PC-3 (cell line): ENCODE measurements at regions not wholly inside any gene's neighbourhood (a gene's known extent, or its start where the extent isn't known, plus 50 kb on each side); places are given as distances from the start of the nearest gene placed in this dataset.

Experiments used
- ATAC-seq: fragments of 200-7000 bp; cut with Tn5 transposase; 2 replicates; pipeline ENCODE4 v1.9.1; 2020; ENCODE audit warnings: mild to moderate bottlenecking, moderate library complexity
- BruUV-seq: library from RNA; stranded (reverse); fragments of 400-500 nt; replicated peaks from 2 replicates; lab custom pipeline; 2021; lab: Mats Ljungman, UMichigan
- CTCF ChIA-PET: fragments of 300-600 bp; sonication (Branson Sonifier 250); formaldehyde crosslinking; loops from one replicate; lab custom pipeline; 2022; ENCODE audit warnings: antibody characterized with exemption; lab: Charles Lee
- POLR2A ChIA-PET: fragments of 300-600 bp; sonication (Branson Sonifier 250); formaldehyde crosslinking; loops from one replicate; lab custom pipeline; 2022; ENCODE audit warnings: antibody characterized with exemption; ENCODE audit not compliant: unreplicated experiment; lab: Charles Lee
- DNase-seq: peaks from one replicate; pipeline ENCODE4 v3.0.0-alpha.2; 2015
- H2AFZ ChIP-seq: fragments of 300-600 bp; sonication (generic); 2 replicates; pipeline ENCODE4 v1.6.0; 2016; ENCODE audit warnings: antibody characterized with exemption, low read length
- H3F3A ChIP-seq: fragments of 300-600 bp; sonication (generic); one replicate; pipeline ENCODE4 v1.6.0; 2017; ENCODE audit warnings: antibody characterized with exemption, low read length, control low read depth, mild to moderate bottlenecking; ENCODE audit not compliant: unreplicated experiment
- H3K27ac ChIP-seq: fragments of 300-600 bp; sonication (generic); 2 replicates; pipeline ENCODE4 v1.5.1; 2016; ENCODE audit warnings: mild to moderate bottlenecking, low read length
- H3K27me3 ChIP-seq: fragments of 300-600 bp; sonication (generic); 2 replicates; pipeline ENCODE4 v1.6.1; 2016; ENCODE audit warnings: low read length, mixed read lengths
- H3K36me3 ChIP-seq: fragments of 300-600 bp; sonication (generic); 2 replicates; pipeline ENCODE4 v1.6.1; 2016; ENCODE audit warnings: low read depth, mixed run types, low read length, mixed read lengths
- H3K4me1 ChIP-seq: fragments of 300-600 bp; sonication (generic); 2 replicates; pipeline ENCODE4 v1.5.1; 2016; ENCODE audit warnings: low read length; ENCODE audit not compliant: insufficient read depth
- H3K4me2 ChIP-seq: fragments of 300-600 bp; sonication (generic); 2 replicates; pipeline ENCODE4 v1.6.0; 2016; ENCODE audit warnings: low read length
- H3K4me3 ChIP-seq: fragments of 300-600 bp; sonication (generic); 2 replicates; pipeline ENCODE4 v1.5.1; 2016; ENCODE audit warnings: mild to moderate bottlenecking, low read length, mixed read lengths
- H3K79me2 ChIP-seq: fragments of 300-600 bp; sonication (generic); 2 replicates; pipeline ENCODE4 v1.6.1; 2017; ENCODE audit warnings: low read length, mixed read lengths
- H3K9ac ChIP-seq: fragments of 300-600 bp; sonication (generic); 2 replicates; pipeline ENCODE4 v1.6.0; 2016; ENCODE audit warnings: mild to moderate bottlenecking, low read length
- H3K9me2 ChIP-seq: fragments of 300-600 bp; sonication (generic); replicated peaks from 2 replicates; pipeline ENCODE4 v1.6.1; 2016; ENCODE audit warnings: mixed run types, low read length, mixed read lengths
- H3K9me3 ChIP-seq: fragments of 300-600 bp; sonication (generic); 2 replicates; pipeline ENCODE4 v1.6.1; 2016; ENCODE audit warnings: low read length, mixed read lengths
- H4K20me1 ChIP-seq: fragments of 300-600 bp; sonication (generic); 2 replicates; pipeline ENCODE4 v1.6.1; 2016; ENCODE audit warnings: low read length, mixed read lengths
- CTCF ChIP-seq: fragments of 300-600 bp; sonication (generic); conservative IDR thresholded peaks from 2 replicates; pipeline ENCODE4 v1.5.1; 2017; ENCODE audit warnings: antibody characterized with exemption, low read depth, mild to moderate bottlenecking, low read length
- EZH2 ChIP-seq: fragments of 300-600 bp; sonication (generic); IDR thresholded peaks from one replicate; pipeline ENCODE4 v1.6.1; 2017; ENCODE audit warnings: antibody characterized with exemption, mild to moderate bottlenecking, low read length; ENCODE audit not compliant: unreplicated experiment
- EZH2phosphoT487 ChIP-seq: fragments of 300-600 bp; sonication (generic); IDR thresholded peaks from 2 replicates; pipeline ENCODE4 v1.6.1; 2018; ENCODE audit warnings: mild to moderate bottlenecking, antibody characterized with exemption, low read length, borderline replicate concordance
- intact Hi-C: fragments of 100-400 bp; cut with micrococcal nuclease; formaldehyde crosslinking; loops from 2 replicates; pipeline ENCODE4 v1.9.0; 2023

GRCh38 chr6:132142308-132142707 is 191.1 kb upstream of the CCN2 start:
- H3K4me3 ChIP-seq = no peak overlapping the region
- POLR2A ChIA-PET = no interaction called here
- no peak overlapping the region for H3K4me2 ChIP-seq
- H3K36me3 ChIP-seq = no peaks in the 10 kb centered on the region
- H3K27me3 ChIP-seq = no peaks in the 10 kb centered on the region
- no peak for TF ChIP-seq EZH2
- TF ChIP-seq CTCF = no peak
- no peak for TF ChIP-seq EZH2phosphoT487
- CTCF ChIA-PET = no interaction called here
- H3K9me3 ChIP-seq = no peaks in the 10 kb centered on the region
- intact Hi-C loops = no loop called here
- H3K9ac ChIP-seq = no peak overlapping the region
- H3K9me2 ChIP-seq = no peaks in the 10 kb centered on the region
- H3K79me2 ChIP-seq = no peaks in the 10 kb centered on the region
- H2AFZ ChIP-seq = no peak overlapping the region
- DNase-seq (no peak), ATAC-seq (no peak)
- no TSS peak for BruUV-seq
- no peaks in the 10 kb centered on the region for H3K4me1 ChIP-seq
- H4K20me1 ChIP-seq = no peaks in the 10 kb centered on the region
- no peaks in the 10 kb centered on the region for H3F3A ChIP-seq
- H3K27ac ChIP-seq = no peak overlapping the region

- Histone ChIP-seq H3K36me3 (no peaks in the 10 kb centered on the region), H3K9me3 (no peaks in the 10 kb centered on the region), H3K9ac (no peak overlapping the region), H3K27me3 (no peaks in the 10 kb centered on the region), H3K4me2 (no peak overlapping the region), H3K4me1 (no peaks in the 10 kb centered on the region), H3K4me3 (no peak overlapping the region), H3K27ac (no peak overlapping the region), H2AFZ (no peak overlapping the region), H3F3A (no peaks in the 10 kb centered on the region), H3K79me2 (no peaks in the 10 kb centered on the region), H3K9me2 (no peaks in the 10 kb centered on the region), H4K20me1 (no peaks in the 10 kb centered on the region)
- ChIA-PET POLR2A (no interaction called here), CTCF (no interaction called here)
- TF ChIP-seq CTCF (no peak), EZH2phosphoT487 (no peak), EZH2 (no peak)
- intact Hi-C loops = no loop called here
- no TSS peak for BruUV-seq
- ATAC-seq (no peak), DNase-seq (no peak)
Measured at GRCh38 chr6:132140189-132140588, 189.0 kb upstream of the CCN2 start.

GRCh38 chr6:132139611-132140010 is 188.4 kb upstream of the CCN2 start:
- H3K4me3 ChIP-seq = no peak overlapping the region
- H3K9me3 ChIP-seq = no peaks in the 10 kb centered on the region
- no peaks in the 10 kb centered on the region for H3K79me2 ChIP-seq
- H3K27ac ChIP-seq = no peak overlapping the region
- no peaks in the 10 kb centered on the region for H3K36me3 ChIP-seq
- ChIA-PET CTCF (no interaction called here), POLR2A (no interaction called here)
- no peaks in the 10 kb centered on the region for H3K4me1 ChIP-seq
- no peaks in the 10 kb centered on the region for H3K27me3 ChIP-seq
- H3F3A ChIP-seq = no peaks in the 10 kb centered on the region
- DNase-seq = no peak
- no peaks in the 10 kb centered on the region for H4K20me1 ChIP-seq
- no peak overlapping the region for H2AFZ ChIP-seq
- no peaks in the 10 kb centered on the region for H3K9me2 ChIP-seq
- no peak for ATAC-seq
- TF ChIP-seq EZH2 = no peak
- no peak for TF ChIP-seq EZH2phosphoT487
- no peak for TF ChIP-seq CTCF
- no peak overlapping the region for H3K9ac ChIP-seq
- intact Hi-C loops = no loop called here
- no TSS peak for BruUV-seq
- H3K4me2 ChIP-seq = no peak overlapping the region
